Natural killer cell (primary cell): ENCODE measurements at regions not wholly inside any gene's neighbourhood (a gene's known extent, or its start where the extent isn't known, plus 50 kb on each side); places are given as distances from the start of the nearest gene placed in this dataset.

ENCODE experiments used
- ATAC-seq, 3 donors: fragments of 150-1000 bp in 2 of 3; fragments of 200-7000 bp in 1 of 3; cut with Tn5 transposase; 1 replicate in 1 of 3; 2 replicates in 2 of 3; pipeline ENCODE4 v1.10.0; 2021; ENCODE audit warnings: mild to moderate bottlenecking in 2 of 3, moderate library complexity in 2 of 3
- DNase-seq, 2 donors: peaks; one replicate each; pipeline versions ENCODE4 v3.0.0 to v3.0.0-alpha.2; 2013 to 2021; ENCODE audit warnings: mixed read lengths in 1 of 2
- H3K27ac ChIP-seq: one replicate; pipeline ENCODE4 v1.5.1; 2013; ENCODE audit warnings: mild to moderate bottlenecking, low read length
- H3K27me3 ChIP-seq: one replicate; pipeline ENCODE4 v1.6.1; 2013; ENCODE audit warnings: low read length; ENCODE audit not compliant: control insufficient read depth, insufficient read depth
- H3K36me3 ChIP-seq: one replicate; pipeline ENCODE4 v1.6.1; 2013; ENCODE audit warnings: low read length; ENCODE audit not compliant: control insufficient read depth, insufficient read depth
- H3K4me1 ChIP-seq: one replicate; pipeline ENCODE4 v1.6.1; 2013; ENCODE audit warnings: low read length; ENCODE audit not compliant: control insufficient read depth, insufficient read depth
- H3K4me3 ChIP-seq: one replicate; pipeline ENCODE4 v1.5.1; 2013; ENCODE audit warnings: low read length
- H3K9me3 ChIP-seq: one replicate; pipeline ENCODE4 v1.6.1; 2013; ENCODE audit warnings: low read length; ENCODE audit not compliant: control insufficient read depth, insufficient read depth
- H3K27ac Mint-ChIP-seq, 2 donors: one replicate each; pipeline ENCODE4 v1.8.0; 2022; ENCODE audit warnings: mild to moderate bottlenecking in 2 of 2, mixed read lengths in 2 of 2, moderate library complexity in 1 of 2
- H3K27me3 Mint-ChIP-seq, 2 donors: one replicate each; pipeline ENCODE4 v1.8.0; 2022; ENCODE audit warnings: low read depth in 2 of 2, mixed read lengths in 2 of 2
- H3K36me3 Mint-ChIP-seq: one replicate; pipeline ENCODE4 v1.8.0; 2022; ENCODE audit warnings: mixed read lengths
- H3K4me1 Mint-ChIP-seq, 2 donors: one replicate each; pipeline ENCODE4 v1.8.0; 2022; ENCODE audit warnings: mixed read lengths in 2 of 2
- H3K4me3 Mint-ChIP-seq: one replicate; pipeline ENCODE4 v1.8.0; 2022; ENCODE audit warnings: mild to moderate bottlenecking, moderate library complexity, mixed read lengths
- H3K9me3 Mint-ChIP-seq, 2 donors: one replicate each; pipeline ENCODE4 v1.8.0; 2022; ENCODE audit warnings: mixed read lengths in 2 of 2
- CTCF ChIP-seq: fragments of 200-600 bp; IDR thresholded peaks from one replicate; pipeline ENCODE4 v1.8.0; 2022; ENCODE audit warnings: antibody characterized with exemption
- WGBS: methylation state at CpG from one replicate; pipeline ENCODE4 v1.1.7; 2013; ENCODE audit warnings: missing lambda C conversion rate; ENCODE audit not compliant: insufficient coverage; 5-methylcytosine and 5-hydroxymethylcytosine counted together
- intact Hi-C: fragments of 100-400 bp; cut with micrococcal nuclease; formaldehyde crosslinking; loops from one replicate; pipeline ENCODE4 v1.14.2; 2022

DNA sequence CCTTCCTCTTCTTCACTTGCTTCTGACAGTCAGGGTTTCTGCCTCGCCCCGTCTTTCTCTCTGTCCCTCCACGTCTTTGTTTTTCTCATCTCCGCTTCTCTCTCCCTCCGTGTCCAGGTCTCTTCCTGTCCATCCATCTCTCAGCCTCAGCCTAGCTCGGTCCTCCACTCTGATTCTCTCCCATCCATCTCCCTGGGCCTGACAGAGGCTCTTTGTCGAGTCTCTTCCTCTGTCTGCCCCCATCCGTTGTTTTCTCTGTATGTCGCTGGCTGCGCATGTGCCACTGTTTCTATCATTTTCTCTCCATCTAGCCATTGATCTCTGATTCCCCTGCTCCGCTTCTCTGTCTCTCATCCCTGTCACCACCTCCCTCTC lies 328.9 kb upstream of the TBX3 start:
- ATAC-seq (no peak), DNase-seq (no peak)
- Histone ChIP-seq H3K27ac (no peak overlapping the region), H3K9me3 (no peaks in the 10 kb centered on the region), H3K36me3 (no peaks in the 10 kb centered on the region), H3K4me1 (no peaks in the 10 kb centered on the region), H3K27me3 (no peaks in the 10 kb centered on the region), H3K4me3 (no peak overlapping the region)
- H3K27me3 Mint-ChIP-seq = no peaks in the 10 kb centered on the region
- H3K4me1 Mint-ChIP-seq = no peaks in the 10 kb centered on the region
- intact Hi-C loops = no loop called here
- TF ChIP-seq CTCF = no peak
- no peak overlapping the region for H3K4me3 Mint-ChIP-seq
- 71% methylated on average over 11 of the region's 11 CpGs for WGBS
- no peak overlapping the region for H3K27ac Mint-ChIP-seq
- H3K9me3 Mint-ChIP-seq = peaks cover 11 to 12% of the 10 kb centered on the region in 2 donors
- no peaks in the 10 kb centered on the region for H3K36me3 Mint-ChIP-seq

DNA sequence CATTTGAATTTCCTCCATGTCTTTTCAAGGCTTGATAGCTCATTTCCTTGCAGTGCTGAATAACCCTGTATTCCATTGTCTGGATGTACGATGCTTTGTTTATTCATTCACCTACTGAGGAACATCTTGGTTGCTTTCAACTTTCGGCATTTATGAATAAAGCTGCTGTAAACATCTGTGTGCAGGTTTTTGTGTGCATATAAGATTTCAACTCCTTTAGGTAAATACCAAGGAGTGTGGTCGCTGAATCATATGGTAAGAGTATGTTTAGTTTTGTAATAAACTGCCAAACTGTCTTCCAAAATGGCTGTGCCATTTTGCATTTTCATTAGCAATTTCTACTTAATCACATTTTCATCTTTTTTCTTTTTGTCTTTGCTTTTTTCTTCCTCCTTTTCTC lies 327.7 kb upstream of the TBX3 start:
- Histone ChIP-seq H3K4me1 (no peaks in the 10 kb centered on the region), H3K36me3 (no peaks in the 10 kb centered on the region), H3K27ac (no peak overlapping the region), H3K4me3 (no peak overlapping the region), H3K9me3 (no peaks in the 10 kb centered on the region), H3K27me3 (no peaks in the 10 kb centered on the region)
- Mint-ChIP-seq H3K36me3 (no peaks in the 10 kb centered on the region), H3K27me3 (no peaks in the 10 kb centered on the region), H3K9me3 (peaks cover 11 to 12% of the 10 kb centered on the region in 2 donors), H3K4me3 (no peak overlapping the region), H3K27ac (no peak overlapping the region), H3K4me1 (no peaks in the 10 kb centered on the region)
- WGBS = 81% methylated on average over 3 of the region's 3 CpGs
- intact Hi-C loops = no loop called here
- no peak for TF ChIP-seq CTCF
- ATAC-seq = no peak
- DNase-seq = no peak

DNA sequence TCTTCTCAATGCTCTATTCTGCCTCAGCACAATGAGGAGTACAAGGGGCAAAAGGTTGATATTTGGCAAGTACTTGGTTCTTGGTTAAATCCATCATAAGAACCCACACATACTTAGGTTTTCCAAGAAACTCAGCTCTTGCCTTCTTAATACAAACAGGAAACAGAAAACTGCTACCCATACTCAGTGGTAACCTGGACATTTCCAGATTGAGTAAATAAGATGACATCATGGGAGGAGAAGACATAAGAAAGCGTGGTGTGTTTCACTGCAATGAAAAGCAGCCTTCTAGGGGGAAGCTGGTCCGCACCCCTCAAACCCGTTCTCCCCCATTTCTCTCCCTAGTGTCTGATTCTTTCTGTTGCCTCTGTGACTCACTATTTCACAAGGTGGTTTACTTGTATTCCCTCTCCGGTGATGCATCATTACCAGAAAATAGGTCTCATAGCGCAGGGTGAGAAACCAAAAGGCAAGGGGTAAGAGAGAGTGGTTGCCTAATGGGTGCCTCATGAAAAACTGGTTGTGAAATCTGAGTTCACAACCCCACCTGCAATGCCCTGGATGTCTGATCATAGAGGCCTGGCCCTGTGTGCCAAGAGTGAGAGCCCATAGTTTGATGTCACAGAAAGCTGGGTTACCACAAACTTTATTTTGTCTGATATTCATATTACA lies 326.5 kb upstream of the TBX3 start:
- TF ChIP-seq CTCF = no peak
- DNase-seq (no peak), ATAC-seq (no peak)
- H3K4me1 ChIP-seq = no peaks in the 10 kb centered on the region
- H3K27ac ChIP-seq = no peak overlapping the region
- Mint-ChIP-seq H3K27me3 (no peaks in the 10 kb centered on the region), H3K27ac (no peak overlapping the region), H3K4me1 (no peaks in the 10 kb centered on the region), H3K9me3 (peaks cover 10 to 12% of the 10 kb centered on the region in 2 donors), H3K4me3 (no peak overlapping the region), H3K36me3 (no peaks in the 10 kb centered on the region)
- H3K9me3 ChIP-seq = no peaks in the 10 kb centered on the region
- no peaks in the 10 kb centered on the region for H3K36me3 ChIP-seq
- intact Hi-C loops = no loop called here
- no peaks in the 10 kb centered on the region for H3K27me3 ChIP-seq
- H3K4me3 ChIP-seq = no peak overlapping the region
- WGBS = 91% methylated on average over 5 of the region's 5 CpGs

DNA sequence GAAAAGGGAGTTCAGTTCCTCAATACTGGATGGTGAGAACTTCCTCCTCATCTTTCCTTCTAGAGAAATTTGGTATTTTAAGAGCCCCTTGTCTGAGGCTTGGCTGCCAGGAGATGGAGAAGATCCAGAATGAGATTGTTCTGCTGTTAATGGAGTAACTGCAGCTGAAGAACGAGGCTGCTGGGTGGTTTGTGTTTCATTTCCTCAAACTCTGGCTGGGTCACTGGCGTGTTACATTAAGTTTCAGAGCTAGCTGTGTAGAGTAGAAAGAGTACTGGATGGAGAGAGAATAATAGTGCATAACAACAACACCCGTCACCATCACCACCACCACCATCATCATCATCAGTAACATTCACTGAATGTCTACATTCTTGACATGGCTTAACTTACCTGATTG lies 325.0 kb upstream of the TBX3 start:
- DNase-seq = no peak
- Histone ChIP-seq H3K27ac (no peak overlapping the region), H3K4me3 (no peak overlapping the region), H3K4me1 (no peaks in the 10 kb centered on the region), H3K9me3 (no peaks in the 10 kb centered on the region), H3K36me3 (no peaks in the 10 kb centered on the region), H3K27me3 (no peaks in the 10 kb centered on the region)
- Mint-ChIP-seq H3K4me3 (no peak overlapping the region), H3K36me3 (no peaks in the 10 kb centered on the region), H3K27me3 (no peaks in the 10 kb centered on the region), H3K9me3 (peaks cover 10 to 12% of the 10 kb centered on the region in 2 donors), H3K4me1 (no peaks in the 10 kb centered on the region), H3K27ac (no peak overlapping the region)
- 17% methylated on average over 2 of the region's 3 CpGs for WGBS
- intact Hi-C loops = no loop called here
- ATAC-seq = no peak
- no peak for TF ChIP-seq CTCF
